ENCODE measurements at regions not wholly inside any gene's neighbourhood (a gene's known extent, or its start where the extent isn't known, plus 50 kb on each side); places are given as distances from the start of the nearest gene placed in this dataset.

- H3K14ac ChIP-seq (ENCODE audit: low read length in 2 of 2) = no peak overlapping the region
Measured at GRCh38 chr11:79616392-79616851, 175.6 kb upstream of the TENM4 start.

GRCh38 chr11:79615425-79615824 lies 174.6 kb upstream of the TENM4 start:
- Histone ChIP-seq H2BK120ac (ENCODE audit: low read depth, low read length) (no peak overlapping the region), H2BK15ac (ENCODE audit: low read depth, poor library complexity, severe bottlenecking) (no peak overlapping the region), H2AFZ (ENCODE audit: low read depth, low read length) (no peak overlapping the region), H4K8ac (ENCODE audit: low read length) (no peak overlapping the region), H3K27ac (ENCODE audit: low read length, poor library complexity, severe bottlenecking) (no peak overlapping the region), H2BK12ac (ENCODE audit: low read length in 2 of 2) (no peak overlapping the region), H2AK5ac (ENCODE audit: low read length, severe bottlenecking) (no peak overlapping the region), H2BK5ac (ENCODE audit: low read depth, low read length, poor library complexity, severe bottlenecking) (no peak overlapping the region), H3K36me3 (ENCODE audit: control insufficient read depth in 1 of 2, insufficient read depth in 2 of 2, low read depth in 1 of 2, low read length in 2 of 2) (no peaks in the 10 kb centered on the region), H3K14ac (ENCODE audit: low read length in 2 of 2) (no peak overlapping the region), H3K4me1 (ENCODE audit: control insufficient read depth, insufficient read depth, low read depth, low read length) (peaks cover 2% of the 10 kb centered on the region), H3K18ac (ENCODE audit: low read depth in 1 of 2, low read length in 2 of 2) (no peak overlapping the region), H3K4ac (ENCODE audit: low read depth in 1 of 2, low read length in 2 of 2) (no peak overlapping the region), H3K79me1 (replicated peaks; ENCODE audit: low read length, poor library complexity, severe bottlenecking) (no peaks in the 10 kb centered on the region), H3K4me3 (ENCODE audit: insufficient read depth in 1 of 2, low read depth in 1 of 2, low read length in 2 of 2) (no peak overlapping the region), H3K9ac (ENCODE audit: low read length) (no peak overlapping the region), H3K27me3 (ENCODE audit: control insufficient read depth in 1 of 2, insufficient read depth in 1 of 2, low read length in 2 of 2) (no peaks in the 10 kb centered on the region), H3K4me2 (ENCODE audit: low read length, poor library complexity, severe bottlenecking) (no peak overlapping the region), H4K91ac (ENCODE audit: low read length) (no peak overlapping the region), H3K9me3 (ENCODE audit: control insufficient read depth, low read length) (no peaks in the 10 kb centered on the region), H3K23ac (ENCODE audit: low read length in 2 of 2) (no peak overlapping the region)
- DNase-seq = no peak
- 65% methylated on average over 3 of the region's 5 CpGs for WGBS

More at GRCh38 chr11:79616392-79616851, 175.6 kb upstream of the TENM4 start:
- no peaks in the 10 kb centered on the region for H3K27me3 ChIP-seq (ENCODE audit: control insufficient read depth in 1 of 2, insufficient read depth in 1 of 2, low read length in 2 of 2)
- no peak overlapping the region for H2AK5ac ChIP-seq (ENCODE audit: low read length, severe bottlenecking)
- H2BK15ac ChIP-seq (ENCODE audit: low read depth, poor library complexity, severe bottlenecking) = no peak overlapping the region
- H3K4me3 ChIP-seq (ENCODE audit: insufficient read depth in 1 of 2, low read depth in 1 of 2, low read length in 2 of 2) = no peak overlapping the region
- H2AFZ ChIP-seq (ENCODE audit: low read depth, low read length) = no peak overlapping the region
- H3K79me1 ChIP-seq (replicated peaks; ENCODE audit: low read length, poor library complexity, severe bottlenecking) = no peaks in the 10 kb centered on the region
- no peaks in the 10 kb centered on the region for H3K9me3 ChIP-seq (ENCODE audit: control insufficient read depth, low read length)
- no peak overlapping the region for H2BK5ac ChIP-seq (ENCODE audit: low read depth, low read length, poor library complexity, severe bottlenecking)
- no peak overlapping the region for H2BK12ac ChIP-seq (ENCODE audit: low read length in 2 of 2)
- no peak overlapping the region for H3K18ac ChIP-seq (ENCODE audit: low read depth in 1 of 2, low read length in 2 of 2)
- H2BK120ac ChIP-seq (ENCODE audit: low read depth, low read length) = no peak overlapping the region
- H3K4me2 ChIP-seq (ENCODE audit: low read length, poor library complexity, severe bottlenecking) = no peak overlapping the region
- no peak overlapping the region for H3K4ac ChIP-seq (ENCODE audit: low read depth in 1 of 2, low read length in 2 of 2)
- H3K27ac ChIP-seq (ENCODE audit: low read length, poor library complexity, severe bottlenecking) = no peak overlapping the region
- no peak overlapping the region for H3K23ac ChIP-seq (ENCODE audit: low read length in 2 of 2)
- no peak for DNase-seq
- WGBS = 40% methylated on average over 1 of the region's 3 CpGs
- no peaks in the 10 kb centered on the region for H3K36me3 ChIP-seq (ENCODE audit: control insufficient read depth in 1 of 2, insufficient read depth in 2 of 2, low read depth in 1 of 2, low read length in 2 of 2)
- H3K4me1 ChIP-seq (ENCODE audit: control insufficient read depth, insufficient read depth, low read depth, low read length) = peaks cover 2% of the 10 kb centered on the region
- no peak overlapping the region for H3K9ac ChIP-seq (ENCODE audit: low read length)
- H4K91ac ChIP-seq (ENCODE audit: low read length) = no peak overlapping the region
- no peak overlapping the region for H4K8ac ChIP-seq (ENCODE audit: low read length)

DNA sequence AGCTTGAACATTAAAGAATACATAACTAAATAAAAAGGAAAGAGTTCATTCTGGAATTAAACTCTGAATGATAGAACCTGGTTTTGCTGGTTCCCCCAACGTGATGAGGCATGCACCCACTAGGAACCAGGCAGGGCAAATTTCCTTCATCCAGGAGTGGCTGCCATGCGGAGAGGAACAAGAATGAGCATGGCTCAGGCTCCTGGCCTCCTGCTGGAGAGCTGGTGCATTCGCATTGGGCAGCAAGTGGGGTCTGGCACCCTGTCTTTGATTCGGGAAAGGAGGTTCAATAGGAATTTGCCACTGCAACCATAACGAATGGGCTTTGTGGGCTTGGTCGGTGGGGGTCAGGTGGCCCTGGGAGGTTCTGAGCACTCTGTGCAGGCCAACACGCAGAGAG lies 169.8 kb upstream of the TENM4 start:
- H2AFZ ChIP-seq (ENCODE audit: low read depth, low read length) = no peak overlapping the region
- no peak overlapping the region for H2AK5ac ChIP-seq (ENCODE audit: low read length, severe bottlenecking)
- no peak overlapping the region for H2BK15ac ChIP-seq (ENCODE audit: low read depth, poor library complexity, severe bottlenecking)
- H2BK12ac ChIP-seq (ENCODE audit: low read length in 2 of 2) = no peak overlapping the region
- no peak overlapping the region for H3K23ac ChIP-seq (ENCODE audit: low read length in 2 of 2)
- no peak overlapping the region for H3K4me3 ChIP-seq (ENCODE audit: insufficient read depth in 1 of 2, low read depth in 1 of 2, low read length in 2 of 2)
- H2BK5ac ChIP-seq (ENCODE audit: low read depth, low read length, poor library complexity, severe bottlenecking) = no peak overlapping the region
- no peak overlapping the region for H3K4me2 ChIP-seq (ENCODE audit: low read length, poor library complexity, severe bottlenecking)
- no peak overlapping the region for H3K18ac ChIP-seq (ENCODE audit: low read depth in 1 of 2, low read length in 2 of 2)
- no peaks in the 10 kb centered on the region for H3K4me1 ChIP-seq (ENCODE audit: control insufficient read depth, insufficient read depth, low read depth, low read length)
- WGBS = 77% methylated on average over 7 of the region's 7 CpGs
- no peak overlapping the region for H2BK120ac ChIP-seq (ENCODE audit: low read depth, low read length)
- no peaks in the 10 kb centered on the region for H3K36me3 ChIP-seq (ENCODE audit: control insufficient read depth in 1 of 2, insufficient read depth in 2 of 2, low read depth in 1 of 2, low read length in 2 of 2)
- H4K8ac ChIP-seq (ENCODE audit: low read length) = no peak overlapping the region
- no peak for DNase-seq
- no peak overlapping the region for H3K9ac ChIP-seq (ENCODE audit: low read length)
- H3K9me3 ChIP-seq (ENCODE audit: control insufficient read depth, low read length) = no peaks in the 10 kb centered on the region
- H4K91ac ChIP-seq (ENCODE audit: low read length) = no peak overlapping the region
- H3K79me1 ChIP-seq (replicated peaks; ENCODE audit: low read length, poor library complexity, severe bottlenecking) = no peaks in the 10 kb centered on the region
- no peak overlapping the region for H3K4ac ChIP-seq (ENCODE audit: low read depth in 1 of 2, low read length in 2 of 2)
- no peak overlapping the region for H3K27ac ChIP-seq (ENCODE audit: low read length, poor library complexity, severe bottlenecking)
- no peaks in the 10 kb centered on the region for H3K27me3 ChIP-seq (ENCODE audit: control insufficient read depth in 1 of 2, insufficient read depth in 1 of 2, low read length in 2 of 2)
- H3K14ac ChIP-seq (ENCODE audit: low read length in 2 of 2) = no peak overlapping the region

DNA sequence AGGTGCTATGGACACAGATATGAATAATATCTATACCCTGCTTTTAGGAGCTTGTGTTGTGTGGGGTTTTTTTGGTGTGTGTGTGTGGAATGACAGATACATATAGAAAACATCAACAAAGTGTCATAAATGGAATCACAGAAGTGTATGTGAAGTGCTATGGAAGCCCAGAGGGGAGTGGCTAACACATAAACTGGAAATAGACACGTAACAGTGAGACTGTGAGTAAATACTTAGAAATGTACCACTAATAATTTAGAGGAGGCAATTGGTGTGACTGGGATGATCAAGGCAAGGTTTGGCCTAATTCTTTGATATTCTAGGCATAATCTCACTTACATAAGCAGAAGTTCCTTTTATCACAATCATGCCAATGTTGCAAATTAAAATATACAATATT lies 169.3 kb upstream of the TENM4 start:
- no peak overlapping the region for H3K18ac ChIP-seq (ENCODE audit: low read depth in 1 of 2, low read length in 2 of 2)
- no peak overlapping the region for H3K4ac ChIP-seq (ENCODE audit: low read depth in 1 of 2, low read length in 2 of 2)
- no peak overlapping the region for H2AFZ ChIP-seq (ENCODE audit: low read depth, low read length)
- no peak overlapping the region for H3K23ac ChIP-seq (ENCODE audit: low read length in 2 of 2)
- H3K27me3 ChIP-seq (ENCODE audit: control insufficient read depth in 1 of 2, insufficient read depth in 1 of 2, low read length in 2 of 2) = no peaks in the 10 kb centered on the region
- no peak overlapping the region for H3K4me2 ChIP-seq (ENCODE audit: low read length, poor library complexity, severe bottlenecking)
- H2BK15ac ChIP-seq (ENCODE audit: low read depth, poor library complexity, severe bottlenecking) = no peak overlapping the region
- H3K27ac ChIP-seq (ENCODE audit: low read length, poor library complexity, severe bottlenecking) = no peak overlapping the region
- no peak overlapping the region for H4K91ac ChIP-seq (ENCODE audit: low read length)
- H2BK120ac ChIP-seq (ENCODE audit: low read depth, low read length) = no peak overlapping the region
- H2AK5ac ChIP-seq (ENCODE audit: low read length, severe bottlenecking) = no peak overlapping the region
- no peak overlapping the region for H2BK12ac ChIP-seq (ENCODE audit: low read length in 2 of 2)
- no peak overlapping the region for H2BK5ac ChIP-seq (ENCODE audit: low read depth, low read length, poor library complexity, severe bottlenecking)
- no peaks in the 10 kb centered on the region for H3K36me3 ChIP-seq (ENCODE audit: control insufficient read depth in 1 of 2, insufficient read depth in 2 of 2, low read depth in 1 of 2, low read length in 2 of 2)
- WGBS = 29% methylated on average over 1 of the region's 1 CpG
- H3K9me3 ChIP-seq (ENCODE audit: control insufficient read depth, low read length) = no peaks in the 10 kb centered on the region
- H3K4me1 ChIP-seq (ENCODE audit: control insufficient read depth, insufficient read depth, low read depth, low read length) = no peaks in the 10 kb centered on the region
- H3K79me1 ChIP-seq (replicated peaks; ENCODE audit: low read length, poor library complexity, severe bottlenecking) = no peaks in the 10 kb centered on the region
- DNase-seq = no peak
- H4K8ac ChIP-seq (ENCODE audit: low read length) = no peak overlapping the region
- H3K14ac ChIP-seq (ENCODE audit: low read length in 2 of 2) = no peak overlapping the region
- no peak overlapping the region for H3K9ac ChIP-seq (ENCODE audit: low read length)
- no peak overlapping the region for H3K4me3 ChIP-seq (ENCODE audit: insufficient read depth in 1 of 2, low read depth in 1 of 2, low read length in 2 of 2)
